Activated naive CD4-positive, alpha-beta T cell treated with anti-CD3 and anti-CD28 coated beads, Interleukin-2, amount 50 U/mL, for 16 hours (primary cell): ENCODE measurements at regions not wholly inside any gene's neighbourhood (a gene's known extent, or its start where the extent isn't known, plus 50 kb on each side); places are given as distances from the start of the nearest gene placed in this dataset.
"Not testable (repeated sequence)": the region's sequence is repeated elsewhere in the genome, so short reads cannot be mapped to it uniquely, and the experiment has no call there.

Source experiments
- DNase-seq: peaks from one replicate; pipeline ENCODE4 v3.0.0-alpha.2; 2020

DNA sequence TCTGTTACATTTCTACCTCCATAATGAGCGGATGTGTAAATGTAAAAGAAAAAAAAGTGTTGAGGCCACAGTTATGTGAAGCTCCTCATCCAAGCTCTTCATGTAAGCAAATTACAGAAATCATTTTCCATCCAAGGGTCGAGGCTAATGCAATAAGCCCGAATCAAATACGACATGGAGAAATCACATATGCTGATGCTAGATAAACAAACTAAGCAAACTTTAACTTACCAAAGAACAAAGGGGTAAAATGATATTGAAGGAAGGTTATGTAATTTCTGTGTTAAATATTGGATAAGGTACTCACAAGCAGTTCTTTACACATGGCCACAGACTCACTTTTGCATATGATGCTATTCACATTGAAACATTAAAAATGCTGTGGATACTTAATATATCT lies 310.2 kb upstream of the ID2 start:
- no peak for DNase-seq

DNA sequence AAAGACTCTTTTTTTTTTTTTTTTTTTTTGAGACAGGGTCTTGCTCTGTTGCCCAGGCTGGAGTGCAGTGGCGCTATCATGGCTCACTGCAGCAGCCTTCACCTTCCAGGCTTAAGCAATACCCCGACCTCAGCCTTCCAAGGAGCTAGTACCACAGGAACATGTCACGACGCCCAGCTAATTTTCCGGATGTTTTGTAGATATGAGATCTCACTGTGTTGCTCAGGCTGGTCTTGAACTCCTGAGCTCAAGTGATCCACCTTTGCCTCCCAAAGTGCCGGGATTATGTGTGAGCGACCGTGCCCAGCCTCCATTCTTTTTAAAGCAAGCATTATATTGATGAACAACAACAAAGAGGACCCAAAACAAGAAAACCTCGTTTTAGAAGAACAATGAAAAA lies 307.1 kb upstream of the ID2 start:
- no peak for DNase-seq

DNA sequence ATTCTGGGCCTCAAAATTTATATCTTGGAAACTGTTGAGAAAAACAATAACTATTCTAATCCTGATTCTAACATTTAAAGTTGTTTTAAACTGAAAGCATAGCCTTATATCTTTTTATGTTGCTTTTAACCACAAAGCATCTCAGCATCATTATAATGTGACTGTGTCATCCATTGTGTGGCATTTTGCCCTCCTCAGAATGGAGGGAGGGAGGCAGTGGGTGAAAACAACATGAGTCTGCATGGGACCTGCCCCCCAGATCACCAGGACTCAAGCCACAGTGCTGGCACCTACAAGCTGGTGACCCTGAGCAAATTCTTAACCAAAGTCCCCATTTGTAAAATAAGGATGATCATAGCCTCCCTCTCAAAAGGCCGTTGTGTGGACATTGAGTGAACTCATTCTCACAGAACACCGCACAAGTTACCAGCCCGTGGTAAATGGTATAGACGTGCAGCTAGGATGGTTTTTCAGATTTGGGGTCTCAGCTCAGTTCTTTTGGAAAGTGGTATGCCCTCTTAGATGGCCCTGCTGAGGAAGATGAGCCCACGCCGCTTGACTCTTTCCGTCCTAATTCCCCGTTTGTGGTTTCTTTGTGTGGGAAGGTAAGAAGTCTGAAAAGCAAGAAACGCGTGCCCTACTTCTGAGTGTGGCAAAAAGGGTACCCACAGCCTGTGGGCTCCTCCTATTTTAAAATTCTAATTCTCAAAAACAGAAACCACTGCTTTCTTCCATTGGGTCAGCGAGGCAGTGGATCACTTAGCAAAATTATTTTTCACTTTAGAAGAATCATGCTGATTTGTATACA lies 305.0 kb upstream of the ID2 start:
- no peak for DNase-seq

DNA sequence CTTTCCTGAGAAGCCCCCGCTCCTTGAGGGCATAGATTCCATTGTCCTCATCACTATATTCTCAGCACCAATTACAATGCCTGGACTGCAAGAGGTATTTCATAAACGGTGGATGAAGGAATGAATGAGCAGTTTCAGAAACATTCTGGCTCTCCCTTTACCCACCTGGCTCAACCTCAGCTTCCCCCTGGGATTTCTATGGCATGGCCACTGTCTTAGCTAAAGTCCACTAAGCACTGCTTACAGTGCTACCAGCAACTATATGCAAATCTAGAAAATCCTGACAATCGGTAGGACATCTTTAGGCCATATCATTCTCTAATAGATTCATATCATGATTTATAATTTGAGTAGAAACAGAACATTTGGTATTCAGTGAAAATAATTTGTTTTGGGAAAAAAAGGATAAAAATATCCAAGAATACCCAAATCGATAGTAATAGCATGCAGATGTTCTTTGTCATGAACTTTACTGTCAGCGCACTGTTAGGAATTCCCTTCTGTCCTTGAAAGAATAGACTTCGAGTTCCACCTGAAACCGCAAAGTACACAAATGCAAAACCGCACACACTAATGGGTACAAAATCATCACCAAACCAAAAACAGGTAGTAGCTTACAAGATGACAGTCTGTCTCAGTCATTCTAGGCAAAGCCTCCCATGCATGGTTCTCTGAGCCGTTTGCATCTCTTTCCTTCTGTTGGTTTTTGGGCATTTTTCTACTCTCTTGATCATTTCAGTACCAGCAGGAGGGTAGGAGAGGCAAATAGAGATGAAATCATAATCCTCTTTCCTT lies 303.6 kb upstream of the ID2 start:
- no peak for DNase-seq

DNA sequence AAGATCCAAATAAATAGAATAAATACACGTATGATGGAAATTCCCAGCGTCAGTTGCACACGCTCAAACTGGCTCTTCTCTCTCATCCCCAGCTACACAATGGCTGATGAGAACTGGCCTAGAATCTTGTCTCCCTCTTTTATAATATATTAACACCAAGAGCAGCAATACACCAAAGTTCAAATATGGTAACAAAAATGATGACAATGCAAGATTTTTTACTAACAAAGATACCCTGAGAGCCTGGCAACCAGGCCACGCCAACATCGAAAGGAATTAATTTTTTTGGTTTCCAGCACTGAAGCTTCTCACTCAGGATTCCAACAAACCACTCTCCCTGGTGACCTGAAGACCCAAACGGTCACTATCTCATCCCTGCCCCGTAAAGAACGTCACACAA lies 302.7 kb upstream of the ID2 start:
- no peak for DNase-seq

DNA sequence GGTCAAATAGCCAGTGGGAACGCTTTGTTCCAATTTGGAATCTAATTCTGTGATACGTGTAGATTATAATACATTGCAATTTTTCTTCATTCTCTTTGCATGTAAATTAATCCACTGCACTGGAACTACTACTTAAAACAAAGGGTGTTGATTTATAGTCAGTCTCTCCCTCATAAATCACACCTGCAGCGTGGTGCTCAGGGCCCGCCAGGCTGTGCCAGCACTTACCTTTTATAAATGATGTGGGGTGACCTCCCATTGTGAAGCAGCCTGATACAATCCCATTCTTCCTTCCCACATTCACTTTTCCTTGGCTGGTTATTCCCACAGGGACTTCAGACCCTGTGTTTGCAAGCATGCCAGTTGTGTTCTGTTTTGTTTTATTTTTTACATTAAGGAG lies 302.3 kb upstream of the ID2 start:
- no peak for DNase-seq

DNA sequence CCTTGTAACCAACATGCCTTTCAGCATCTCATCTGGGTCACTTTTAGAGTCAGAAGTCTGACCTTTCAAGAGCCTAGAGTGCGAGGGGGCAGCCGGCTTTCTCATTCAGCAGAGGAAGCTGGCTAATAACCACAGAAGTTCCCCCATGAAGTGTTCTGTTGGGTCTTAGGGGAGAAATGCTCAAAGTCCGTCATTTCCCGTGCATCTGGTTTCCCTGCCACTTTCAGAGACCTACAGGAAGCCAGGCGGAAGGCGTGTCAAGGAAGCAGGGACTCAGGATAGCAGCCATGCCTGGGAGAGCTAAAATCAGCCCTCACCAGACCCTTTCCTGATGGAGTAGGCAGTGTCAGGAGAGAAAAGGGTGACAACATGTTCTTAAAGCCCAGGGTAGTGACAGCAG lies 301.8 kb upstream of the ID2 start:
- no peak for DNase-seq

DNA sequence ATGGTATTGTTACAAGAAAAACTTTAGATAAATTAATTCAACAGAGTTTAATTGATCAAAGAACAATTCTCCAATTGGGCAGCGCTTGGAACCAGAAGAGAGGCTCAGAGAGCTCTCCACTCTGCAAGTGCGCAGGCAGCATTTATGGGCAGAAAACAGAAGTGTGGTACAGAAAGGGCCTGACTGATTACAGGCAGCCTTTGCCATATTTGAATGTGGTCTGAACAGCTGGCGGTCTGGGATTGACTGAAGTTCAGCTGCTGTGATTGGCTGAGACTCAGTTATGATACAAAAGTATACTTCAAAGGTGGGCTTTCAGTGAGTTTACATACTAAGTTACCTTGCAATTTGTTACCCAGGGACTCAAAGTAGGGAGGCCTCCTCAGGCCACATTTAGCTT lies 301.3 kb upstream of the ID2 start:
- no peak for DNase-seq

DNA sequence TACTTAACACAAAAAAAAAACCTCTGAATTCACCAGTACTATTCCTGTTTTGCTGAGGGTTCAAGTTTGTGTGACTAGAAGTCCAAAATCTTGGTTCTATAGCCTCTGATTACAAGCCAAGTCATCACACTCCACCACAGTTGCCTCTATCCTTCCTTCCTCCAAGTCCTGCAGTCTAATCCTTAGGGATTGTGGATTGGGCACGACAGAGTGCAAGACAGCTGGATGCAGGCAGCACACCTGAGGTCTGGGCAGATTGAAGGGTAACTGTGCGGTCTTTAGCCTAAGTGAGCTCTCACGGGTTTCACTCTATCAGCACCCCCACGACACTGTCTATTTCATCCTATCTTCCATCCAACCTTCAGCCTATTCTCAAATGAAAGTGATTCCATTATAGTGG lies 299.4 kb upstream of the ID2 start:
- no peak for DNase-seq

DNA sequence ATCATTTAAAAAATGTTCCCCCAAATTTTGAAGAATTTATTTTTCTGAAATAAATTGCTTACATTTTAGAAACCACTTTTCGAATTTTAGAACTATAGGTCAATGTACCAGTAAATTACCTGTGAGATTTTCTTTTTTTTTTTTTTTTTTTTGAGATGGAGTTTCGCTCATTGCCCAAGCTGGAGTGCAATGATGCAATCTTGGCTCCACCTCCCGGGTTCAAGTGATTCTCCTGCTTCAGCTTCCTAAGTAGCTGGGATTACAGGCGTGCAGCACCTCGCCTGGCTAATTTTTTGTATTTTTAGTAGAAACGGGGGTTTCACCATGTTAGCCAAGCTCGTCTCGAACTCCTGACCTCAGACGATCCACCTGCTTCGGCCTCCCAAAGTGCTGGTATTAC lies 295.1 kb upstream of the ID2 start:
- not testable (repeated sequence) for DNase-seq

DNA sequence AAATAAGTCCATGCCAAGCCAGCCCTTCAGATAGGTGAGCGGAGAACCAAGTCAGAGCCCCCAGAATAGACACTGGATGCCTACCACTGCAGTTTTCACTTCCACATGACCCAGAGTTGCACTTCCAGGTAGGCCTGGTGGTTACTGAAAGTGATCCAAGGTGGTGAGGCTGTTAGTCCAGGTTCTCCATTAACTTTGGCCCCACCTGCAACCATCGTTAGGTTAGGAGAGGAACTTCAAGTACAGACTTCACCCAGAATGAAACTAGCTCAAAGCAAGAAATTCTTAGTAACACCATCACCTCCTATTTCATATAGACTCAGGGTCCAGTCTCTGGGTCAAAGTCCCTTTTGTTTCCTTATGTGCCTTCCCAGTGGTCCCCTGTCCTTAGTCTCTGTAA lies 293.1 kb upstream of the ID2 start:
- DNase-seq, result no peak

DNA sequence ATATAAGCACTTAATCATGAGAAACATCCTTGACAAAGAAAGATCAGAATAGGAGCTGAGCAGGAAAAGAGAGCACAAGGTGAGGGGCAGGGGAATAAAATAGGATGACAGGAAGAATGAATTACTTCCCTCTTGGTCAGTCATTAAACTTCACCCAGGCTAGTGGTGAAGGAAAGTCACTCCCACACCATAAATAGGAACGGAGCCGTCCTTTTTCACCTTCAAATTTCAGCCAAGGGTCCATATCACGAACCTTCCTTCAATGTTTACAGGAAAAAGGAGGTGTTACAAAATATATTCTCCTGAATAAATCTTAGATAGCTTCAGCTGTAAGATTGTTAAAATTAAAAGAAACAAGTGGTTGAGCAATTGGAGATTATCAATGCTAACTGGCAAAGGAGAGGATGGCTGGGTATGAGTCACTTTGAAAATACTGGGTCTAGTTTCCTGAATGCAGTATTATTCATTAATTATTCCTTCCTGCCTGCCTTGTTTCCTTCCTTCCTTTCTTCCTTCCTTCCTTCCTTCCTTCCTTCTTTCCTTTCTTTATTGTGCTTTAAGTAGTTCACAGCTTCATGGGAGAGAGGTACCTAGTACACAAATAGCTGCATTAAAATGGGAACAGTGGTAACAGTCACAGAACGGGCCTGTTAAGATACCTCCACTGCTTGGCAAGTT lies 292.3 kb upstream of the ID2 start:
- DNase-seq, result no peak

DNA sequence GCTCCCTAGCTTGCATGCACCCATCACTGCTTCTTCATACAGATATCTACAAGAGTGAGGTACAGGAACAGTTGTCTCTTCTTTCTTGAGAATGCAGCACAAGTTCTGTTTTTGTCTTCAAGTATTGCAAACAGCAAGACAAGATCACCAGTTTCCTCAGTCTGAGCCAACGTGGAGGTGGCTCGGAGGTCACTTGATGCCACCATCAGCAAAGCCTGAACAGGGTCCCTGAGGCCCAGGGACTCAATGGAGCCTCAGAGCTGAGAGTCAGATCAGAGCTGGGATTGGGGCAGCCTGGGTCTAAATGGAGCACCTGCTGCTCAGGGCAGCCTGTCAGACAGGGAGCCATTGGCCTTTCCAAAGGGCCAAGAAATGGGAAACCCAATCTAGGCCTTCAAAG lies 290.7 kb upstream of the ID2 start:
- no peak for DNase-seq

DNA sequence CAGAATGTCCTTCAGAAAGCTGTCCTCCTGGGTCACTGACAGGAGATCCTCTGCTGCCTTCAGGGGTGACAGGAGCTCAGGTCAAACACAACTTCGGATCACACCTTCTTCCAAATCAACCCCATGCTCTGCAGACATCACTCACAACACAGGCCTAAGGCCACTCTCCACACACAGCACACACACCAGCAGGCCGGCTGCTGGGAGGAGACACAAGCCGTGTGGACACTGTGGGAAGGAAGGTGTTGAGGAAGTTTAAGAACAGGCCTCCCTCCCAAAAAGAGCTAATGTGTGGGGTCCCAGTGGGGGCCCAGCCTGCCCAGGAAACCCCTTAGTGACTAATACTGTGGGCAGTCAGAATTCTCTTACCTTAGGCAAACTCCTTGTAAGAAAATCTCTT lies 290.3 kb upstream of the ID2 start:
- DNase-seq, result no peak

DNA sequence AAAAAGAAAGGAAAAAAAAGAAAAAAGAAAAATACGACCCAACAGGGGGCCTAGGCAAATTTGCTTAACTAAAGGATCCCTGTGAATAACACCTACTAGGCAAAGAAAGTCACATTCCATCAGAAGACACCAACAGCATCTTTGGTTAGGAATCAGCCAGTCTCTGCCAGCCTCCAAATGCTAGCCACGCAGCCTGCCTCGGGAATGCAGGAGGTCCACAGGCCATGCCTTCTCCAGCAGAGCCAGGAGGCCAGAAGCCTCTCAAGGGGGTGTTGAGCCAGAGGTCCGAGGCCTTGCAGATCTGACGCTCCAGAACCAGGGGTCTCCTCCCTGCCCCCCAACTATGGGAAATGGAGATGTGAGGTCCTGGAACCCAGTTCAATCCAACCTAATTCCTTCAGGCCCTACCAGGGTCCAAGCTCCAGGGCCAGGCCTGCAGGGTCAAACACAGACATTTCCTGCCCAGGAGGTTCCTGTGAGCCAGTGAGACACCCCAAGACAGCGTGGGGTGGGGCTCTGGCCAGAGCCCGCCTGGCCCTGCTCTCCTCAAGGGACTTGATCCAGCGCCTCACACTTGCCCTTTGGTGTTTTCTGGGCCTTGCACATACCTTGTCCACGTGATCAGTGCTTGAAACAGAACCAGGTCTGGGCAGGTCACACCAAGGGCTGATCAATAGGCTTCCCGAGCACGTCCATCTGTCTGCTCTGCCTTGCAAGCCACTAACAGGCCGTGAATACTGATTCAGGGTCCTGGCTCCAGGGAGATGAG lies 289.6 kb upstream of the ID2 start:
- no peak for DNase-seq

DNA sequence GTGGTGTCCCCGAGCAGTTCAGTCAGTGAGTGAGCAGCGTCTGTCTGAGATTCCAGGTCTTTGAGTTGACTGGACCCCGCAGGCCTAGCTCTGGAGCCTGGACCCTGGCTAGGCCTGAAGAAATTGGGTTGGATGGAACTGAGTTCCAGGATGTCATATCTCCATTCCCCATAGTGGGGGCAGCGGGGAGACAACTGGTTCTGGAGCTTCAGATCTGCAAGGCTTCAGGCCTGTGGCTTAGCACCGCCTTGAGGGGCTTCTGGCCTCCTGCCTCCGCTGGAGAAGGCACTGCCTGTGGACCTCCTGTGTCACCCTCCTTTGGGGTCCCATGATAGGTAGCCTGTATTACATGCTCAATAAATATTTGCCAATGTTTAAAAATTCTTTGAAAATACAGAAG lies 288.4 kb upstream of the ID2 start:
- no peak for DNase-seq

DNA sequence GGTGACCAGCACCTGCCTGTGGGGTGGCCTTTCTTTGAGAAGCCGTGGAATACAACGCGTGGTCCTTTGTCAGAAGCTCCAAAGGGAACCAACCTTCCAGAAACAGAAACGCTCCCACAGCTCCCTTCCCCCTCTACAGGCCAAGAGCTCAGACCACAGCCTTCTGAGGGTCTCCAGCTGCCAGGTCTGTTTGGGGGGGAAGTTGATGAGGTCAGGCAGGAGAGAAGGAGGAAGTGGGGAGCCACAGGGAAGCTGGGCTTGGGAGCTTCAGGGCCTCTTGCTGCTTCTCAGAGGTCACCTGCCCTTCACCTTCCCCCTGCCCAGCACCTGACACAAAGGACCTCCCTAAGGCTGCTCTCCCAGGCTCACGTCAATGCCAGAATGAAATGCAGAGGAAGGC lies 287.7 kb upstream of the ID2 start:
- DNase-seq, result no peak

DNA sequence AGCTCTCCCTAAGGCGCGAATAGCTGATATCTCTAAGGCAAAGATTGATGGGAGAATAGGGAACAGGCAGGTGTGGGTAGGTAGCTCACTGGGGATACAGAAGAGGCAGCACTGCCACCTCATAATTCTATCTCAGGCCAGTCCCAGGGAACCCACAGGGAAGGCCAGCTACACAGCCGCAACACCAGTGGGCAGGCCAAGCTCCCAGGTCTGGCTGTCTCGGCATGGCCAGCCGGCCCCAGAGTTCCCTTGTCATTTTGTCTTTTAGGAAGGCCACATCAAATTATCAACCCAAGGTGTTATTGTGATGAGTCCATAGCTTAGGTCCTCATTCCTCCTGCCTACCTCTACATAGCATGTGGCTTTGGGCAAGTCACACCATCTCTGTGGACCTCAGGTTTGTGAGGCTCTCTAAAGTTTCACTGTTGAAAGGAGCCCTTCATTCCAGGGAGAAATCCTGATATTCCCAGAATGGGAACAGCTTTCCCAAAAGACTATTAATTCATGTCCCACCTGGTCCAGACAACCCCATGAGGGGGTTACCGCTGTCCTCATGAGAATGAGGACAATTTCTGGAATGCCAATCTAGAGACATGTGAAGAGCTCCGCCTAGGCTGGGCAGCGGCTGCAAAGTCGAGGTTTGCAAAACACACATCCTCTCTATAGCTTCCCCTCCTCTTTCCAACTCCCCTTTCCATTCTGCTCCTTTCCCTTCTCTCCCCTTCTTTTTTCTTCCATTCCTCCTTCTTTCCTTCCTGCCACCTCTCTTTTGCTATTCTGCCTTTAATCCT lies 287.1 kb upstream of the ID2 start:
- no peak for DNase-seq

DNA sequence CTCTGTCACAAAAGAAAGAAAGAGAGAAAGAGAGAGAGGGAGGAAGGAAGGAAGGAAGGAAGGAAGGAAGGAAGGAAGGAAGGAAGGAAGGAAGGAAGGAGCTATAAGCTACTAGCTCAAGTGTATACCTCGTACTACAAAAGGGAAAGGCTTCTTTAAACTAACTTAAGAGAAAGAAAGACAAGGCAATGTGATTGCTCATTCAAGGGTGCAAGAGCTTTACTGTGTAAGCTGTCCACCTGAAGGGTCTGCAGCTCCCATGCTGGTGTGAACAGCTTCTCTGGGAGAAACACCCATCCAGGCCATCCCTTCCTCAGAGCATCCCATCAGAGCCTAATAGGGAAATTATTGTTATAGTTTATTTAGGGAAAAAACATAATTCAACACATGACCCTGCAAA lies 286.1 kb upstream of the ID2 start:
- no peak for DNase-seq

DNA sequence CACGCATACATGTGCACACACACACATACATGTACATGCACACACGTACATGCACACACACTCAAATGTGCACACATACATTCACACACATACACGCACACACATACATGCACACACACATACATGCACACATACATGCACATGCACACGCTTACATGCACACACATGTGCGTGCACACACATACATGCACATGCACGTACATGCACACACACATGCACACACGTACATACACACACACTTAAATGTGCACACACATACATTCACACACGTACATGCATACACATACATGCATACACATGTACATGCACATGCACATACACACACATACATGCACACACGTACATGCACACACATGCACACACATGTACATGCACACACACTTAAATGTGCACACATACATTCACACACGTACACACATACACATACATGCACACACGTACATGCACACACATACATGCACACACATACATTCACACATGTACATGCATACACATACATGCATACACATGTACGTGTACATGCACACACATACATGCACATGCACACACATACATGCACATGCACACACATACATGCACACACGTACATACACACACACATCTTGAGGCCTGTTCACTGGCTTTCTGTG lies 283.7 kb upstream of the ID2 start:
- DNase-seq, result no peak

DNA sequence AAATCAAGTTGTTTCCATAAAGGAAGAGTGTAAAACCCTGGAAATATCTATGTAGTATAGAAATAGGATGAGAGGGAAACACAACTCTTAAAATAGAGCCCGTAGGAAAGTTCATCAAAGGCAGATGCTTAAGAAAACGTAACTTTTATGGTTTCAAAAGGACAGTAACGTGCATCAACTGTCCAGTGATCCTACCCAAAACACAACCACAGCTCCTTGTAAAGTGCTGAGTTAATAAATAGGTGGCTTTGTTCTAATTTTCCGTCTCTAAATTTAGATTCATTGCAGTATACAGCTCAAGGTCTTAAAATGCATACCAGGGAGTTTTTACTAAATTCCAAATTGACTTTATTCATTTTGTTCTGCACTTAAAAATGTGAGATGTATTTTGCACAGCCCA lies 282.1 kb upstream of the ID2 start:
- no peak for DNase-seq

DNA sequence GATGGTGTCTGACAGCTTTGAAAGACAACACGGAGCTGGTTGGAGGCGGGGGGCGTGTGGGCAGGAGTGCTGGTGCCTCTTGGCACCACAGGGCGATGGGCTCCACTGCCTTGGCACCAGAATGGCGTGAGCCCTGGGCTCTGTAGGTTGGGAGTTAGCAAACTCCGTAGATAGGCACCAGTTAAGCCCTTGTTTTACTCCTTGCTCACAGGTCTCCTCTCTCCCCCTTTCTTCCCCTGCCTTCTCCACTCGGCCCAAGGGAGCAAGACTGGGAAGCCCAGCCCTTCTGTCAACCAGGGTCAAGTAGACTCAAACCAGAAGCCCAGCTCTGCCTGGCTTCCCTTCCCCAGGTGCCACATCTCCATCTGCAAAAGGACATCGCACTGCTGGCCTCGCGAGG lies 281.7 kb upstream of the ID2 start:
- DNase-seq, result no peak
